Uterus (tissue), 3 donors: ENCODE measurements at regions not wholly inside any gene's neighbourhood (a gene's known extent, or its start where the extent isn't known, plus 50 kb on each side); places are given as distances from the start of the nearest gene placed in this dataset.

Source experiments
- DNase-seq, 2 donors: peaks; one replicate each; pipeline ENCODE4 v3.0.0-alpha.2; 2019 to 2020
- H3K27ac ChIP-seq, 2 donors: fragments of 200-600 bp; sonication (generic); 1 replicate in 1 of 2; 2 replicates in 1 of 2; pipeline ENCODE4 v1.5.1; 2016 to 2018
- H3K27me3 ChIP-seq, 2 donors: fragments of 200-600 bp; sonication (generic); one replicate each; pipeline ENCODE4 v1.5.1; 2018 to 2019; ENCODE audit warnings: control low read depth in 1 of 2
- H3K36me3 ChIP-seq, 2 donors: fragments of 200-600 bp; sonication (generic); one replicate each; pipeline ENCODE4 v1.5.1; 2019; ENCODE audit warnings: control low read depth in 1 of 2
- H3K4me1 ChIP-seq, 2 donors: fragments of 200-600 bp; sonication (generic); one replicate each; pipeline ENCODE4 v1.5.1; 2018 to 2019; ENCODE audit warnings: control low read depth in 1 of 2
- H3K4me3 ChIP-seq, 2 donors: fragments of 200-600 bp; sonication (generic); 1 replicate in 1 of 2; 2 replicates in 1 of 2; pipeline ENCODE4 v1.5.1; 2018 to 2019; ENCODE audit warnings: mild to moderate bottlenecking in 1 of 2
- H3K9me3 ChIP-seq, 2 donors: fragments of 200-600 bp; sonication (generic); one replicate each; pipeline ENCODE4 v1.5.1; 2019; ENCODE audit warnings: control low read depth in 1 of 2
- POLR2A ChIP-seq, 2 donors: fragments of 450-650 bp; IDR thresholded peaks; one replicate each; pipeline ENCODE4 v1.6.1; 2016; ENCODE audit warnings: antibody characterized with exemption in 2 of 2, mild to moderate bottlenecking in 1 of 2, moderate library complexity in 1 of 2
- intact Hi-C: fragments of 100-400 bp; cut with DNase I; formaldehyde crosslinking; loops from one replicate; pipeline ENCODE4 v1.15.1; 2023; ENCODE audit warnings: low total_unique reads
- TF ChIP-seq, protein P1 (sequence below), 4 experiments: fragments of 200-600 bp in 2 of 4; fragments of 450-650 bp in 2 of 4; sonication (generic) in 2 of 4; IDR thresholded peaks; one replicate each; pipeline ENCODE4 v1.5.1; 2016 to 2019; ENCODE audit warnings: antibody characterized with exemption in 4 of 4, mild to moderate bottlenecking in 2 of 4, moderate library complexity in 1 of 4
- donor health status: DM: yes; HTN: yes; CAD: no.

DNA sequence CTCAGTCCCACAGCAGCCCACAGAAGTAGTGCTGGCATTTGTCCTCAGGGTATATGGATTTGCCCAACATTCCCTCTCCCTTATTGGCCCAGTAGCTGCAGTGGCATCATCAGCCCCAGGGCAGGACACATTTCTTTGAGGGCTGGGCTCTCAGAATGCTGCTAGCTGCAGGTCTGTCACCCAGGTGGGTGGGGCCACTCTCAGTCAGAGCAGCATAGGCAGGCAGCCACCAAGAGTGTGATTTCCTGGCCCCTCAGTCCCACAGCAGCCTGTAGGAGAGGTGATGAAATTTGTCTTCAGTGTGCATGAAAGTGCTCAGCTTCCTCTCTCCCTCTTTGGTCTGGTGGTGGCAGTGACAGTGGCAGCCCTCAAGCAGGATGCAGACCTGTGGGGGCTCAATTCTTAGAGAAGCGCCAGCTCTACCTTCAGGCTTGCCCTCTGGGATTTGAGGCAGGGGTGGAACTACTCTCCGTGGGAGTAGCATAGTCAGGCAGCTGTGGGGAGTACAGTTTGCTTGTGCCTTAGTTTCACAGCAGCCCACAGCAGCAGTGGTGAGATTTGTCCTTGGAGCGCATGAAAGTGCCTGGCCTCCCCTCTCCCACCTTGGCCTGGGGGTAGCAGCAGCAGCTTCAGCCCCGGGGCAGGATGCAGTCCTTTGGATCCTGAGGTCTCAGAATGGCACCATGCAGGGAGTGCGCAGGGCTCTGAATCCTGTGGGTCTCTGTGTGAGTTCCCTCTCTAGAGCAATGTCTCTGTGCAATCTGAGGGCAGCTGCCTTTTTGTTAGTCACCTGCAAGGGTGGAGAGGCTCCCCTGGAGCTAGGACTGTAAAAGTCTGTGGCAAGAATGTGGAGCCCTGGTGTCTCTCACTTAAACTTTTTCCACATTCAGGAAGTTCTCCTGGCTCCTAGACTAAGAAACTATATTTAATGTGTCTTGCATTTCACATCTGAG is 1229.1 kb downstream of the ROBO2 start:
- TF ChIP-seq POLR2A (IDR thresholded peaks at IDR 0.05), result no peak
- TF ChIP-seq, protein P1, sequence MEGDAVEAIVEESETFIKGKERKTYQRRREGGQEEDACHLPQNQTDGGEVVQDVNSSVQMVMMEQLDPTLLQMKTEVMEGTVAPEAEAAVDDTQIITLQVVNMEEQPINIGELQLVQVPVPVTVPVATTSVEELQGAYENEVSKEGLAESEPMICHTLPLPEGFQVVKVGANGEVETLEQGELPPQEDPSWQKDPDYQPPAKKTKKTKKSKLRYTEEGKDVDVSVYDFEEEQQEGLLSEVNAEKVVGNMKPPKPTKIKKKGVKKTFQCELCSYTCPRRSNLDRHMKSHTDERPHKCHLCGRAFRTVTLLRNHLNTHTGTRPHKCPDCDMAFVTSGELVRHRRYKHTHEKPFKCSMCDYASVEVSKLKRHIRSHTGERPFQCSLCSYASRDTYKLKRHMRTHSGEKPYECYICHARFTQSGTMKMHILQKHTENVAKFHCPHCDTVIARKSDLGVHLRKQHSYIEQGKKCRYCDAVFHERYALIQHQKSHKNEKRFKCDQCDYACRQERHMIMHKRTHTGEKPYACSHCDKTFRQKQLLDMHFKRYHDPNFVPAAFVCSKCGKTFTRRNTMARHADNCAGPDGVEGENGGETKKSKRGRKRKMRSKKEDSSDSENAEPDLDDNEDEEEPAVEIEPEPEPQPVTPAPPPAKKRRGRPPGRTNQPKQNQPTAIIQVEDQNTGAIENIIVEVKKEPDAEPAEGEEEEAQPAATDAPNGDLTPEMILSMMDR (IDR thresholded peaks at IDR 0.05), result no peak
- intact Hi-C loops, result no loop called here
- no peak overlapping the region for H3K4me3 ChIP-seq
- H3K4me1 ChIP-seq, result no peaks in the 10 kb centered on the region
- DNase-seq, result no peak
- no peaks in the 10 kb centered on the region for H3K36me3 ChIP-seq
- H3K9me3 ChIP-seq, result peaks cover 0 to 2% of the 10 kb centered on the region in 2 donors
- no peak overlapping the region for H3K27ac ChIP-seq
- no peaks in the 10 kb centered on the region for H3K27me3 ChIP-seq

DNA sequence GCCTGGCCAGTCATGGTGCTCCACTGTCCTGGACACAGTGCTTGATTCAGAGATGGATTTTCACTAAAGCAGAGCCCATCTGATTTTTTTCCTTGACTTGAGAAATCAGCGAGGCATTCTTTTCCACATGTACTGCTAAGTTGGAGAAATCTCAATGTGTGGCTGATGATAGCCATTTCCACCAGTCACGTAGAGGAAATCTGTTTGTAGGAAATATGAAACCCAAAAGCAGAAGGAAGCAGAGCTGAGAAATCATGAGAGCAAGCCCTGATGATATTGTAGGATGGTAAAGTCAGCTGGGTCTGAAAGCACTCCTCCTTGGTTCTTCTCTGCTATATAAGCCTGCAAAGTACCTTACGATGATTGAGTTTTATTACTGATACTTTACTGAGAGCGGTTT is 1233.4 kb downstream of the ROBO2 start:
- no peak for TF ChIP-seq POLR2A (IDR thresholded peaks at IDR 0.05)
- TF ChIP-seq, protein P1 (IDR thresholded peaks at IDR 0.05), result no peak
- Histone ChIP-seq H3K27ac (no peak overlapping the region), H3K9me3 (no peaks in the 10 kb centered on the region), H3K36me3 (no peaks in the 10 kb centered on the region), H3K4me1 (no peaks in the 10 kb centered on the region), H3K4me3 (no peak overlapping the region), H3K27me3 (no peaks in the 10 kb centered on the region)
- DNase-seq, result no peak
- intact Hi-C loops, result no loop called here

DNA sequence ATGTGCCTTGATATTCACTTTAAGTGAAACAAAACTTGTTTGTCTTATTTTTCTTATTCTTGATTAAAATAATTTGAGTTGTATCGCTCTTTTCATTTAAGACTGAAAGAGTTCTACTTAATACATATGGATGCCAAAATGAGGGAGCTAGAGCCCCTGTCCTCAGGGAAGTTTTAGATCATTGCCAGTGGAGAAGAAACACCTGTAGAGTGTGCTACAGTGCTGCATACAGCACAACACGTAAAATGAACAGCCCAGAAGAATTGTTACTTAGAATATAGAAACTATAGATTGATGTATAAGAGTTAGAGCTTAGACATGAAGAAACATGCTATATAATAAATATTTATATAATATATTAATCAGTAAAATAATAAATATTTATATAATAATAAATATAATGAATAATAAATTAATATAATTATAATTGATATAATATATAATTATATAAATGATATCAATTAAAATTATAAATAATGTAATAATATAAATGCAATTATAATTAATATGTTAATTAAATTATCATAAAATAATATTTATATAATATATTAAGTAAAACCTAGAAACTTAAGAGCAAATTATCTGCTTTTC is 1234.7 kb downstream of the ROBO2 start:
- Histone ChIP-seq H3K27me3 (no peaks in the 10 kb centered on the region), H3K9me3 (no peaks in the 10 kb centered on the region), H3K36me3 (no peaks in the 10 kb centered on the region), H3K4me3 (no peak overlapping the region), H3K4me1 (no peaks in the 10 kb centered on the region), H3K27ac (no peak overlapping the region)
- intact Hi-C loops, result no loop called here
- no peak for DNase-seq
- TF ChIP-seq POLR2A (IDR thresholded peaks at IDR 0.05), result no peak
- TF ChIP-seq, protein P1 (IDR thresholded peaks at IDR 0.05), result no peak

DNA sequence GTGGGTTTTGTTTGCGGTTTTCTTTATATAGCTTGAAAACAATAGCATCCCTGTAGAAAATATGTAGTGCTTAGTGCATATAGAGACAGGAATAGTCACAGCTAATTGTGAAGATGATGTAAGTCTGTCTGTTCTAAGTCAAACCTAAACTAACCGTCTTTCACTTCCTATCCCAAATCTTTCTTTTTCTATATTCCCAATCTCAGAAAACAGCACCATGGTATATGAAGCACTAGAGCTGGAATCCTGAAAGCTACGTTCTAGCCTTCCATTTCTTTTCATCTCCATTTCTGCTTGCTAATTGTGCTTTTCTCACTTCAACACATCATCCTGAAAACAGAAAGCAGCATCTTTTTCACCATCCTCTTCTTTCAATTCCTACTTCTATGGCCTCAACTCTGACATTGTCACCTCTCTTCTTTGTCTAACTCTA is 1235.5 kb downstream of the ROBO2 start:
- Histone ChIP-seq H3K27ac (no peak overlapping the region), H3K4me3 (no peak overlapping the region), H3K27me3 (no peaks in the 10 kb centered on the region), H3K9me3 (no peaks in the 10 kb centered on the region), H3K4me1 (no peaks in the 10 kb centered on the region), H3K36me3 (no peaks in the 10 kb centered on the region)
- DNase-seq, result no peak
- no peak for TF ChIP-seq POLR2A (IDR thresholded peaks at IDR 0.05)
- TF ChIP-seq, protein P1 (IDR thresholded peaks at IDR 0.05), result no peak
- intact Hi-C loops, result no loop called here

DNA sequence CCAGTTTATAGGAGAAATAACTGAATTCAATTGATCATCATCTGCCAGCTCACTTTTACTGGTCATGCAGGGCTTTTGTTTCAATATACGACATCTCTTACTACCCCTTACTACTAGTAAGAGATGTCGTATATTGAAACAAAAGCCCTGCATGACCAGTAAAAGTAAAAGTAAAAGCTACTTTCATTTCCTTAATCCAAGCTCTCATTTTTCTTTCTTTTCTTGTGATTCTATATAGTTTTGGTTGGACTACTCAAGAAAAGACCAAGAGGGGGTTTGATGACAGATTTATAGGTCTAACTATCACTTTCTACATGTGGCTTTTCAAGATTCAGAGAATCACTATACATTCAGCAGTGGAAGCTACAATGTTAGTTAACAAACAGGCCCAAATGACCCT is 1237.3 kb downstream of the ROBO2 start:
- TF ChIP-seq, protein P1 (IDR thresholded peaks at IDR 0.05), result no peak
- no peak for TF ChIP-seq POLR2A (IDR thresholded peaks at IDR 0.05)
- intact Hi-C loops, result no loop called here
- no peaks in the 10 kb centered on the region for H3K27me3 ChIP-seq

More for the DNA sequence above, 1237.3 kb downstream of the ROBO2 start:
- DNase-seq, result no peak
- H3K27ac ChIP-seq, result no peak overlapping the region
- no peaks in the 10 kb centered on the region for H3K9me3 ChIP-seq
- no peak overlapping the region for H3K4me3 ChIP-seq
- no peaks in the 10 kb centered on the region for H3K36me3 ChIP-seq
- H3K4me1 ChIP-seq, result no peaks in the 10 kb centered on the region
